Activated CD8-positive, alpha-beta memory T cell treated with anti-CD3 and anti-CD28 coated beads, Interleukin-2, amount 10 ng/mL, durations not matched to agents 7 days and 5 days (primary cell): ENCODE measurements at regions not wholly inside any gene's neighbourhood (a gene's known extent, or its start where the extent isn't known, plus 50 kb on each side); places are given as distances from the start of the nearest gene placed in this dataset.

Experiments used
- ATAC-seq: fragments of 150-1000 bp; cut with Tn5 transposase; one replicate; pipeline ENCODE4 v1.10.0; 2021; ENCODE audit warnings: moderate library complexity
- CTCF ChIA-PET: fragments of 350-600 bp; sonication (Branson Sonifier 250); formaldehyde crosslinking; loops from one replicate; lab custom pipeline; 2021; ENCODE audit warnings: antibody characterized with exemption; lab: Charles Lee
- DNase-seq: peaks from one replicate; pipeline ENCODE4 v3.0.0-alpha.2; 2020
- H3K27ac Mint-ChIP-seq: one replicate; pipeline ENCODE4 v1.8.0; 2021; ENCODE audit warnings: mild to moderate bottlenecking, mixed read lengths
- H3K27me3 Mint-ChIP-seq: one replicate; pipeline ENCODE4 v1.8.0; 2021; ENCODE audit warnings: mixed read lengths
- H3K36me3 Mint-ChIP-seq: one replicate; pipeline ENCODE4 v1.8.0; 2021; ENCODE audit warnings: mild to moderate bottlenecking, mixed read lengths
- H3K4me1 Mint-ChIP-seq: one replicate; pipeline ENCODE4 v1.8.0; 2021; ENCODE audit warnings: mixed read lengths
- H3K4me3 Mint-ChIP-seq: one replicate; pipeline ENCODE4 v1.8.0; 2021; ENCODE audit warnings: mild to moderate bottlenecking, moderate library complexity, mixed read lengths
- H3K9me3 Mint-ChIP-seq: one replicate; pipeline ENCODE4 v1.8.0; 2022; ENCODE audit warnings: low read depth, mixed read lengths

GRCh38 chr5:154627698-154628678 is 127.2 kb upstream of the LARP1 start:
- DNase-seq (no peak), ATAC-seq (no peak)
- H3K4me1 Mint-ChIP-seq, result no peaks in the 10 kb centered on the region
- no peak overlapping the region for H3K4me3 Mint-ChIP-seq
- H3K27ac Mint-ChIP-seq, result no peak overlapping the region
- H3K9me3 Mint-ChIP-seq, result no peaks in the 10 kb centered on the region
- H3K27me3 Mint-ChIP-seq, result peaks cover 2% of the 10 kb centered on the region
- H3K36me3 Mint-ChIP-seq, result no peaks in the 10 kb centered on the region
- CTCF ChIA-PET, result no interaction called here

GRCh38 chr5:154626876-154627557 is 128.2 kb upstream of the LARP1 start:
- Mint-ChIP-seq H3K27me3 (peaks cover 2% of the 10 kb centered on the region), H3K27ac (no peak overlapping the region), H3K9me3 (no peaks in the 10 kb centered on the region), H3K4me1 (no peaks in the 10 kb centered on the region), H3K4me3 (no peak overlapping the region), H3K36me3 (no peaks in the 10 kb centered on the region)
- DNase-seq (no peak), ATAC-seq (no peak)
- CTCF ChIA-PET, result interaction anchor here (1.2 kb wide), 1 partner anchor 159 kb away, joined by 3 read pairs; no protein-coding TSS in a partner anchor

DNA sequence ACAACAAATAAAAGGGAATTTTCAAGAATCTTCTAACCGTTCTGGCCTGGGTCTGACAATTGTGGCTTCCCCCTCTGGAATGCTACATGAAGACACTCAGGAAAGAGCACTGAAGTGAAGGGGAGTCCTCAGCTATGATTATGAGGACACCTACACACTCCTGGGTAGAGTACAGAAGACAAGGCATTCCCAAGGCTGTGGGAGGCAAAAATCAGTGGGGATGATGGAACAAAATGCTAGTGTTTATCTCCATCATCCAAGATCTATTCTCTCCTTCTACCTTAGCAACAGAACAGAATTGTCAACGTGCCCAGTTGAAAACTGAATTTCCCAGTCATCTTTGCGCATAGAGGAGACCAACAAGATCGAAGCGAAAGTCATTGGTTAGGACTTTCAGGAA is 130.1 kb upstream of the LARP1 start:
- DNase-seq (no peak), ATAC-seq (no peak)
- no peak overlapping the region for H3K27ac Mint-ChIP-seq
- H3K36me3 Mint-ChIP-seq, result no peaks in the 10 kb centered on the region
- no peaks in the 10 kb centered on the region for H3K4me1 Mint-ChIP-seq
- peaks cover 6% of the 10 kb centered on the region for H3K27me3 Mint-ChIP-seq
- H3K9me3 Mint-ChIP-seq, result no peaks in the 10 kb centered on the region
- H3K4me3 Mint-ChIP-seq, result no peak overlapping the region
- CTCF ChIA-PET, result no interaction called here

GRCh38 chr5:154624341-154624740 is 130.8 kb upstream of the LARP1 start:
- H3K27me3 Mint-ChIP-seq, result peaks cover 8% of the 10 kb centered on the region
- ATAC-seq, result no peak
- no peak for DNase-seq
- H3K36me3 Mint-ChIP-seq, result no peaks in the 10 kb centered on the region
- H3K4me3 Mint-ChIP-seq, result no peak overlapping the region
- no peak overlapping the region for H3K27ac Mint-ChIP-seq
- CTCF ChIA-PET, result no interaction called here
- no peaks in the 10 kb centered on the region for H3K9me3 Mint-ChIP-seq
- H3K4me1 Mint-ChIP-seq, result no peaks in the 10 kb centered on the region

- Mint-ChIP-seq H3K4me3 (no peak overlapping the region), H3K27me3 (peaks cover 18% of the 10 kb centered on the region), H3K9me3 (no peaks in the 10 kb centered on the region), H3K27ac (no peak overlapping the region), H3K4me1 (no peaks in the 10 kb centered on the region), H3K36me3 (no peaks in the 10 kb centered on the region)
- ATAC-seq (no peak), DNase-seq (no peak)
- CTCF ChIA-PET, result no interaction called here
Observed at GRCh38 chr5:154620411-154620810, 134.8 kb upstream of the LARP1 start.

GRCh38 chr5:154618696-154619095 is 136.5 kb upstream of the LARP1 start:
- H3K9me3 Mint-ChIP-seq, result no peaks in the 10 kb centered on the region
- no peaks in the 10 kb centered on the region for H3K36me3 Mint-ChIP-seq
- no peaks in the 10 kb centered on the region for H3K4me1 Mint-ChIP-seq
- CTCF ChIA-PET, result interaction anchor here (1.0 kb wide), 1 partner anchor 21 kb away, joined by 3 read pairs; no protein-coding TSS in a partner anchor
- H3K27ac Mint-ChIP-seq, result no peak overlapping the region
- no peak for DNase-seq
- H3K27me3 Mint-ChIP-seq, result peaks cover 26% of the 10 kb centered on the region
- H3K4me3 Mint-ChIP-seq, result no peak overlapping the region
- ATAC-seq, result no peak

DNA sequence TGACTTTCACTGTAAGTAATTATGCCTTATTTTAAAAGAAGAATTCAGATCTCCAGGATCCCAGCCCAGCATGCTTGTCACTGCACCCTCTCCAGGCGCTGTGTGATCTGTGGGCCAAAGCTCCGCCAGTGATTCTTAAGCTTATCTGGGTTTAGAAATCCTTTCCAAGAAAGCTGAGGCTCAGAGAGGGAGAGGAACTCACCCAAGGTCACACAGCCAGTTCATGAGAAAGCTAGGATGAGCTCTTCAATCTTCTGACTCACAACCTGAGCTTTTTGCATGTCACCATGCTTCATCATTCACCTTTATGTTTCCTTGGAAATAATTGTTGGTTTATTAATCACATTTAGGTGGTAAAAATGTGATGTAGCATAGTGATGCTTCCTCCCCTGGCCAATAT is 136.6 kb upstream of the HAND1 start:
- Mint-ChIP-seq H3K36me3 (no peaks in the 10 kb centered on the region), H3K4me3 (no peak overlapping the region), H3K27me3 (peaks cover 59% of the 10 kb centered on the region), H3K4me1 (peaks cover 6% of the 10 kb centered on the region), H3K9me3 (no peaks in the 10 kb centered on the region), H3K27ac (no peak overlapping the region)
- no peak for DNase-seq
- CTCF ChIA-PET, result no interaction called here
- ATAC-seq, result no peak

GRCh38 chr5:154614125-154614524 is 136.1 kb upstream of the HAND1 start:
- H3K27ac Mint-ChIP-seq, result no peak overlapping the region
- CTCF ChIA-PET, result no interaction called here
- H3K4me1 Mint-ChIP-seq, result peaks cover 6% of the 10 kb centered on the region
- H3K27me3 Mint-ChIP-seq, result peaks cover 60% of the 10 kb centered on the region
- DNase-seq, result no peak
- H3K36me3 Mint-ChIP-seq, result no peaks in the 10 kb centered on the region
- no peaks in the 10 kb centered on the region for H3K9me3 Mint-ChIP-seq
- no peak overlapping the region for H3K4me3 Mint-ChIP-seq
- ATAC-seq, result no peak

DNA sequence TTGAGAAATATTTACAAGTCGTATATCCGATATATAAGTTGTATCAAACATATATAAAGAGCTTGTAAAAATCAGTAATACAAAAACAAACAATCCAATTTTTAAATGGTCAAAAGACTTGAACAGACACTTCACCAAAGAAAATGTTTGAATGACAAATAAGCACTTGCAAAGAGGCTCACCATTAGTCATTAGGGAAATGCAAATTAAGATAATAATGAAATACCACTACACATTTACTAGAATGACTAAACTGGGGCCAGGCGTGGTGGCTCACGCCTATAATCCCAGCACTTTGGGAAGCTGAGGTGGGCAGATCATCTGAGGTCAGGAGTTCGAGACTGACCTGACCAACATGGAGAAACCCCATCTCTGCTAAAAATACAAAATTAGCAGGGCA is 134.6 kb upstream of the HAND1 start:
- CTCF ChIA-PET, result interaction anchor here (0.6 kb wide), 2 partner anchors 54 to 269 kb away, joined by 3 to 5 read pairs; no protein-coding TSS in a partner anchor
- Mint-ChIP-seq H3K36me3 (no peaks in the 10 kb centered on the region), H3K27me3 (peaks cover 60% of the 10 kb centered on the region), H3K4me1 (peaks cover 6% of the 10 kb centered on the region), H3K9me3 (no peaks in the 10 kb centered on the region), H3K4me3 (no peak overlapping the region), H3K27ac (no peak overlapping the region)
- no peak for DNase-seq
- ATAC-seq, result no peak

DNA sequence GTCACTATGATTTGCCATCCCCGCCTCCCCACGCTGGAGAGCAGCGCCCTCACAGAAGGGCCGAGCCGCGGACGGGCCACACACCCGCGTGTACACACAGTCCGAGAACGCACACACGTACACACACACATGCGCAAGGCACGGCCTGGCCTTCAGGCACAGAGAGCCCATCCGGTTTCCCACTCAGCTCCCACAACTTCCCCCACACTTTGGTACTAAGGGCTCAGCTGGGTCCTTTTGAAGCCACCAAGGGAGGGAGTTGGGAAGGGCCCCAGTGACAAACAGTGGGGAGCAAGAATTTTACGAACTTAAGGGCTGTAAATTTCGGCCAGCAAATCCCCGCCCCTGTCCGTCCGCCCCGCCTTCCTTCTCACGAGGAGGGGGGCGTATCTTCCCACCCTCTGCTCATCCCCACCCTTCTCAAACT is 133.3 kb upstream of the HAND1 start:
- Mint-ChIP-seq H3K36me3 (no peaks in the 10 kb centered on the region), H3K27ac (no peak overlapping the region), H3K9me3 (no peaks in the 10 kb centered on the region), H3K4me3 (peak overlapping the region; percentile 15), H3K27me3 (peaks cover 68% of the 10 kb centered on the region), H3K4me1 (peaks cover 6% of the 10 kb centered on the region)
- ATAC-seq (no peak), DNase-seq (no peak)
- CTCF ChIA-PET, result interaction anchor here (1.1 to 1.9 kb wide), 6 partner anchors 29 to 152 kb away, joined by 3 to 8 read pairs (median 6); no protein-coding TSS in a partner anchor

DNA sequence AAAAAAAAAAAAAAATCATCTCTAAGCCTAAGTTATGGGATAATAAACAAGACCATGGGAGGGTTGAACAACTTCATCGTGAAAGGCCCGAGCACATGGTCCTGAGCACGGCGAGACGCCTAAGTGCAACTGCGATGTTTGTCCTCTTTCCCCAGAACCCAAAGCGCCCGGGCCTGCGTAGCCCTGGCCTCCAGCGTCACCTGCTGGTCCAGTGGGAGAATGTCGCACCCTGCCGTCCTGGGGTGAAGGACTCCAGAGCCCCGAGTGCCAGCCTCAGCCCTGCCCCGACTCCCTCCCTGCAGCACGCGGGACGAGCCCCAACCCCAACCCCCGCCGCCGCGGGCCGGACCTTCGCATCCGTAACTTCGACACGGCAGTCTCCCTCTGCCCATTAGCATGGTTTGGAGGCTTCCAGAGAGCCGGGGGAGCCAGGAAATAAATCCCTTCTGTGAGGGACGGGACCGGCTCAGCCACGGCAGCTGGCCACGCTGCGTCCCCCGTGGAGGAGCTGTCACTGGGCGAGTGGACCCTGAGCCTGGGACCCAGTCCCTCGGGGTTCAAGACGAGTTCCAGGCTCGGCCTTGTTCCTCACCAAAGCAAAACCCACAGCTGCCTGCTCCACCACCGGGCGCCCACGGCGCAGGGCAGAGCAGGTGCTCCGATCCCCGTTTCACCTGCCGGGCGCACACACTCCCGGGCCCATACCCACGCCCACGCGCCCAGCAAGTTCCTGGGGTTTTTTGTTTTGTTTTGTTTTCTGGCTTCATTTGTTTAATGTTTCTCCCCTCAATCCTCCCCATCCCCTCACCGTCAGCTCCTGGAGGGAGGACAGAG is 132.5 kb upstream of the HAND1 start:
- H3K4me3 Mint-ChIP-seq, result no peak overlapping the region
- peaks cover 71% of the 10 kb centered on the region for H3K27me3 Mint-ChIP-seq
- DNase-seq, result peak; percentile 79
- CTCF ChIA-PET, result interaction anchor here (0.9 to 1.9 kb wide), 9 partner anchors 13 to 536 kb away, joined by 3 to 8 read pairs (median 4); no protein-coding TSS in a partner anchor
- H3K4me1 Mint-ChIP-seq, result peaks cover 6% of the 10 kb centered on the region
- H3K36me3 Mint-ChIP-seq, result no peaks in the 10 kb centered on the region
- peak overlapping the region; percentile 28 for H3K27ac Mint-ChIP-seq
- no peaks in the 10 kb centered on the region for H3K9me3 Mint-ChIP-seq
- peak; percentile 94 for ATAC-seq

DNA sequence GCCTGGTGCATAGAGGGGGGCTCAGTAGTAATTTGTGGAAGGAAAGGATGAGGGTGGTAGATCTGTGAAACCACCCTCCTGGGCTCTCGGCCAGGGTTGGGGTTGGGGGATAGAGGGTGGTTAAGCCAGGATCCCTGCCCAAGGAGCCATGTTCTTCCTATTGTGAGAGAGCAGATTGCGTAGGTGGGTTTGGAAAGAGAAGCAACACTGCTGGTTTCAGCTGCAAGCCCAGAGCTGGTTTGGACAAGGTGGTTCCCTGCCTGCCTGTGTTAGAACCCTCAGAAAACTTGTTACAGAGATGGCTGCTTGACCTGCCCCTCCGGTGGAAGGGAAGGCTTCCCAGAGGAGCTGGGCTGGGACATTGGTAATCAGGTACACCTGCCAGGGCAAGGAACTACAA is 131.2 kb upstream of the HAND1 start:
- CTCF ChIA-PET, result interaction anchor here (0.9 kb wide), 1 partner anchor 534 kb away, joined by 3 read pairs; no protein-coding TSS in a partner anchor
- H3K4me3 Mint-ChIP-seq, result no peak overlapping the region
- no peak for ATAC-seq
- no peak for DNase-seq
- H3K4me1 Mint-ChIP-seq, result peaks cover 6% of the 10 kb centered on the region
- no peak overlapping the region for H3K27ac Mint-ChIP-seq
- H3K27me3 Mint-ChIP-seq, result peaks cover 78% of the 10 kb centered on the region
- H3K9me3 Mint-ChIP-seq, result no peaks in the 10 kb centered on the region
- no peaks in the 10 kb centered on the region for H3K36me3 Mint-ChIP-seq

DNA sequence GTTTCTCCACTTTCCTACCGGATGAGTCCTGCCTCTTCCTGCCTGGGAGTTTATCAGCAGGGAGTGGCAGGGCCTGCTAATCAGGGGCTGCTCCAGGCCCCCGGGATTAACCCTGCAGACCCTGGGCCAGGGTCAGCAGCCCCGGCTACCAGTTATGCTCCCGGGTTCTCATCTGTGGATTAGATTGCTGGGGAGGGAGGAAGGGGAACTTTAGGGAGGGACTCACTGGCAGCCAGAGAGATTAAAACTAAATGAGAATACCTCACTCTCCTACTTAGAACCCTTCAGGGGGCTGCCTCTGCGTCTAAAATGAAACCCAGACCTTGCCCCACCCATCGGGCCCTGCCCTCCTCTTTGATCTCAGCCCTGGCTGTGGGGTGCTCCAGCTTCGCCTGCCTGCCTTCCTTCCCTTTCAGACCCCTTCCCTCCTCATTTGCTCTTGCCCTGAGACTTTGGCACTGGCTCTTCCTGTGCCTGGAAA is 130.5 kb upstream of the HAND1 start:
- no peak overlapping the region for H3K27ac Mint-ChIP-seq
- CTCF ChIA-PET, result no interaction called here
- ATAC-seq (no peak), DNase-seq (no peak)
- no peaks in the 10 kb centered on the region for H3K36me3 Mint-ChIP-seq
- no peak overlapping the region for H3K4me3 Mint-ChIP-seq
- peaks cover 6% of the 10 kb centered on the region for H3K4me1 Mint-ChIP-seq
- peaks cover 78% of the 10 kb centered on the region for H3K27me3 Mint-ChIP-seq
- H3K9me3 Mint-ChIP-seq, result no peaks in the 10 kb centered on the region
